ENCODE measurements at regions not wholly inside any gene's neighbourhood (a gene's known extent, or its start where the extent isn't known, plus 50 kb on each side); places are given as distances from the start of the nearest gene placed in this dataset.

DNA sequence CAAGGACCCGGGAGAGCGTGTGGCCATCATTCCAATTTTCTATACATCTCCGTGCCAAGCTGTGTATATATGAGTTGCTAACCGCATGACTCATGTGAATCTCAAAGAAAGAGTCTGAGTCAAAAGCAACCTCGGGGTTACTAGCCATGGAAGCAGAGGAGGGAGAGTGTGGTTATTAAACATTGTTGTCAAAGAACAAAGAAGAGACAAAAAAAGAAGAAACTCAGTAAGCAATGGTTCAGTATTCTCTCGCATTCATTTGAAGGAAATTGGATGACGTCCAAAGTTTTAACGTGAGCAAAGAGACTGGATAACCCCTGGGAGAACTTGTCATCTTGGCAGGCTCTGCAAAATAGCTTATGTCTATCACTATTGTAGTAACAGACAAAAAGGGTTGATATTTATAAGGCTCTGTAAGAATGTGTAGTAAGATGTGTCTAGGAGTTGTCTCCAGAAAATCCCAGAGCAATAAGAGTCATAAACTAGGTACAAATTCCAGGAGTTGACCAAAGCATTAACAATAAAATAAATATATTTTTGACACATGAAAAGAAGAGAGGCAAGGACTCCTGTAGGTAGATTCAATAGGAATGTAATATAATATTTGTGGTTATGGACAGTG is 52.8 kb upstream of the GRM7 start:
- Histone ChIP-seq H3K36me3 (ENCODE audit: control insufficient read depth in 2 of 2, extremely low read depth in 1 of 2, insufficient read depth in 2 of 2, low read length in 2 of 2) (no peaks in the 10 kb centered on the region), H3K27ac (ENCODE audit: insufficient read depth, low read depth, low read length) (no peak overlapping the region), H3K9ac (replicated peaks; ENCODE audit: extremely low read depth, insufficient read depth, low read length) (no peak overlapping the region), H3K9me1 (replicated peaks; ENCODE audit: control insufficient read depth, extremely low read depth, insufficient read depth, low read length) (no peaks in the 10 kb centered on the region), H3K4me1 (ENCODE audit: control insufficient read depth, extremely low read depth, insufficient read depth, low read length) (no peaks in the 10 kb centered on the region), H3K4me2 (ENCODE audit: insufficient read depth, low read length) (no peak overlapping the region), H4K20me1 (replicated peaks; ENCODE audit: control insufficient read depth, extremely low read depth, insufficient read depth, low read length) (no peaks in the 10 kb centered on the region), H2AFZ (ENCODE audit: low read depth, low read length) (no peak overlapping the region), H3K4me3 (replicated peaks in 1 of 3; ENCODE audit: insufficient read depth in 1 of 3, low read depth in 1 of 3, low read length in 3 of 3) (no peak overlapping the region), H3K79me2 (ENCODE audit: control insufficient read depth, insufficient read depth, low read length) (no peaks in the 10 kb centered on the region), H3K9me3 (replicated peaks; ENCODE audit: control insufficient read depth, insufficient read depth, low read length) (no peaks in the 10 kb centered on the region), H3K27me3 (ENCODE audit: control insufficient read depth in 2 of 2, insufficient read depth in 2 of 2, low read length in 2 of 2) (no peaks in the 10 kb centered on the region)
- dilution Hi-C loops (cut with MboI; ENCODE audit: extremely low pct_ligation_motif_present, low sequenced_read_pairs) (no loop called here), intact Hi-C loops (cut with micrococcal nuclease) (no loop called here)
- TF ChIP-seq CTCF (IDR thresholded peaks at IDR 0.05; ENCODE audit: extremely low read depth in 1 of 2, insufficient read depth in 1 of 2, low read depth in 1 of 2, low read length in 2 of 2) (no peak), EZH2 (IDR thresholded peaks at IDR 0.05; ENCODE audit: borderline replicate concordance, low read depth, low read length, severe bottlenecking) (no peak), FOS (IDR thresholded peaks at IDR 0.05; ENCODE audit: borderline replicate concordance, insufficient read depth, low read length) (no peak)
- TF ChIP-seq, protein P1, sequence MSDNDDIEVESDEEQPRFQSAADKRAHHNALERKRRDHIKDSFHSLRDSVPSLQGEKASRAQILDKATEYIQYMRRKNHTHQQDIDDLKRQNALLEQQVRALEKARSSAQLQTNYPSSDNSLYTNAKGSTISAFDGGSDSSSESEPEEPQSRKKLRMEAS (IDR thresholded peaks at IDR 0.05; ENCODE audit: insufficient read depth, insufficient read length) = no peak
- POLR2A ChIA-PET = no interaction called here
- FAIRE-seq (no peak), DNase-seq (ENCODE audit: low read depth, low spot score) (no peak)
- BruUV-seq (replicated peaks) = no TSS peak
- CTCF ChIA-PET = no interaction called here

GRCh38 chr3:6809349-6809748 is 51.6 kb upstream of the GRM7 start:
- Histone ChIP-seq H4K20me1 (replicated peaks; ENCODE audit: control insufficient read depth, extremely low read depth, insufficient read depth, low read length) (no peaks in the 10 kb centered on the region), H3K36me3 (ENCODE audit: control insufficient read depth in 2 of 2, extremely low read depth in 1 of 2, insufficient read depth in 2 of 2, low read length in 2 of 2) (no peaks in the 10 kb centered on the region), H3K79me2 (ENCODE audit: control insufficient read depth, insufficient read depth, low read length) (no peaks in the 10 kb centered on the region), H3K4me1 (ENCODE audit: control insufficient read depth, extremely low read depth, insufficient read depth, low read length) (no peaks in the 10 kb centered on the region), H3K9me3 (replicated peaks; ENCODE audit: control insufficient read depth, insufficient read depth, low read length) (no peaks in the 10 kb centered on the region), H3K4me2 (ENCODE audit: insufficient read depth, low read length) (no peak overlapping the region), H3K27ac (ENCODE audit: insufficient read depth, low read depth, low read length) (no peak overlapping the region), H3K27me3 (ENCODE audit: control insufficient read depth in 2 of 2, insufficient read depth in 2 of 2, low read length in 2 of 2) (no peaks in the 10 kb centered on the region), H3K9ac (replicated peaks; ENCODE audit: extremely low read depth, insufficient read depth, low read length) (no peak overlapping the region), H3K4me3 (replicated peaks in 1 of 3; ENCODE audit: insufficient read depth in 1 of 3, low read depth in 1 of 3, low read length in 3 of 3) (no peak overlapping the region), H3K9me1 (replicated peaks; ENCODE audit: control insufficient read depth, extremely low read depth, insufficient read depth, low read length) (no peaks in the 10 kb centered on the region), H2AFZ (ENCODE audit: low read depth, low read length) (no peak overlapping the region)
- FAIRE-seq (no peak), DNase-seq (ENCODE audit: low read depth, low spot score) (no peak)
- BruUV-seq (replicated peaks) = no TSS peak
- intact Hi-C loops (cut with micrococcal nuclease) = no loop called here
- ChIA-PET CTCF (no interaction called here), POLR2A (no interaction called here)
- TF ChIP-seq POLR2A (IDR thresholded peaks at IDR 0.05; ENCODE audit: low read depth, low read length) (no peak), GATA2 (IDR thresholded peaks at IDR 0.05; ENCODE audit: insufficient read depth, insufficient read length, low read depth, low read length) (no peak), POLR2AphosphoS5 (IDR thresholded peaks at IDR 0.05; ENCODE audit: insufficient read depth, low read depth, low read length) (no peak), JUN (IDR thresholded peaks at IDR 0.05; ENCODE audit: borderline replicate concordance, insufficient read depth, insufficient read length, low read depth) (no peak), CTCF (IDR thresholded peaks at IDR 0.05; ENCODE audit: extremely low read depth in 1 of 2, insufficient read depth in 1 of 2, low read depth in 1 of 2, low read length in 2 of 2) (no peak), MYC (IDR thresholded peaks at IDR 0.05; ENCODE audit: low read depth, low read length) (no peak)
- dilution Hi-C loops (cut with MboI; ENCODE audit: extremely low pct_ligation_motif_present, low sequenced_read_pairs) = no loop called here

Data from endothelial cell of umbilical vein (primary cell).